ENCODE measurements at regions not wholly inside any gene's neighbourhood (a gene's known extent, or its start where the extent isn't known, plus 50 kb on each side); places are given as distances from the start of the nearest gene placed in this dataset.

- TF ChIP-seq CTCF (IDR thresholded peaks at IDR 0.05; ENCODE audit: insufficient read depth, low read depth, low read length) (no peak), EZH2 (IDR thresholded peaks at IDR 0.05; ENCODE audit: insufficient read depth, low read length) (no peak)
Observed at GRCh38 chr7:33720870-33721269, 184.5 kb upstream of the BMPER start.
